DMS114 treated with DMSO at 0.1 percent for 48 hours (cell line): ENCODE measurements at regions not wholly inside any gene's neighbourhood (a gene's known extent, or its start where the extent isn't known, plus 50 kb on each side); places are given as distances from the start of the nearest gene placed in this dataset.
"Not testable (repeated sequence)": the region's sequence is repeated elsewhere in the genome, so short reads cannot be mapped to it uniquely, and the experiment has no call there.

Source experiments
- DNase-seq: peaks from one replicate; lab custom pipeline; 2025; ENCODE audit not compliant: unreplicated experiment; lab: John Stamatoyannopoulos, UW

- DNase-seq = no peak
Observed at GRCh38 chr7:15143936-15144335, 241.4 kb upstream of the DGKB start.

- no peak for DNase-seq
Observed at GRCh38 chr7:15143121-15143520, 240.6 kb upstream of the DGKB start.

GRCh38 chr7:15140431-15140830 is 237.9 kb upstream of the DGKB start:
- DNase-seq = no peak

GRCh38 chr7:15131661-15132060 is 229.1 kb upstream of the DGKB start:
- no peak for DNase-seq

- no peak for DNase-seq
Observed at GRCh38 chr7:15130666-15131541, 228.4 kb upstream of the DGKB start.

- no peak for DNase-seq
Observed at GRCh38 chr7:15128716-15129115, 226.2 kb upstream of the DGKB start.

GRCh38 chr7:15126653-15127052 is 224.1 kb upstream of the DGKB start:
- DNase-seq = not testable (repeated sequence)

GRCh38 chr7:15123901-15124300 is 221.3 kb upstream of the DGKB start:
- DNase-seq = no peak

- no peak for DNase-seq
Observed at GRCh38 chr7:15113752-15114151, 211.2 kb upstream of the DGKB start.

- no peak for DNase-seq
Observed at GRCh38 chr7:15105711-15106110, 203.2 kb upstream of the DGKB start.

- no peak for DNase-seq
Observed at GRCh38 chr7:15104411-15105092, 202.0 kb upstream of the DGKB start.

- DNase-seq = no peak
Observed at GRCh38 chr7:15099074-15099473, 196.5 kb upstream of the DGKB start.

GRCh38 chr7:15096853-15097252 is 194.3 kb upstream of the DGKB start:
- DNase-seq = no peak

- no peak for DNase-seq
Observed at GRCh38 chr7:15094989-15095388, 192.4 kb upstream of the DGKB start.

- DNase-seq = no peak
Observed at GRCh38 chr7:15087771-15088170, 185.2 kb upstream of the DGKB start.

- no peak for DNase-seq
Observed at GRCh38 chr7:15086862-15087261, 184.3 kb upstream of the DGKB start.

- no peak for DNase-seq
Observed at GRCh38 chr7:15086131-15086611, 183.6 kb upstream of the DGKB start.

- no peak for DNase-seq
Observed at GRCh38 chr7:15085366-15085765, 182.8 kb upstream of the DGKB start.

GRCh38 chr7:15084368-15084767 is 181.8 kb upstream of the DGKB start:
- no peak for DNase-seq

GRCh38 chr7:15081891-15082290 is 179.3 kb upstream of the DGKB start:
- no peak for DNase-seq

- no peak for DNase-seq
Observed at GRCh38 chr7:15073301-15073700, 170.8 kb upstream of the DGKB start.

- DNase-seq = no peak
Observed at GRCh38 chr7:15068324-15068723, 165.8 kb upstream of the DGKB start.
